SK-N-SH (cell line): ENCODE measurements at regions not wholly inside any gene's neighbourhood (a gene's known extent, or its start where the extent isn't known, plus 50 kb on each side); places are given as distances from the start of the nearest gene placed in this dataset.
A peak's percentile ranks its signal among the peaks of the same experiment; 100 is the strongest.

Source experiments
- CTCF ChIA-PET: fragments of 300-600, 350-600 bp; formaldehyde crosslinking; extraction: SDS; loops from one replicate; lab custom pipeline; 2021; lab: Yijun Ruan, JAX
- POLR2A ChIA-PET: fragments of 350-600 bp; sonication (Branson Sonifier 250); formaldehyde crosslinking; extraction: SDS; loops from one replicate; lab custom pipeline; 2020; ENCODE audit warnings: antibody characterized with exemption, inconsistent platforms; lab: Yijun Ruan, JAX
- DNase-seq: peaks from one replicate; pipeline ENCODE4 v3.0.0; 2012
- H2AFZ ChIP-seq: fragments of 200-600 bp; sonication (generic); 2 replicates; pipeline ENCODE4 v1.8.1; 2016; ENCODE audit warnings: antibody characterized with exemption, mild to moderate bottlenecking, low read depth
- H3F3A ChIP-seq: fragments of 200-600 bp; sonication (generic); replicated peaks from 2 replicates; pipeline ENCODE3; 2016; ENCODE audit warnings: antibody characterized with exemption, mild to moderate bottlenecking; ENCODE audit not compliant: insufficient read depth
- H3K27ac ChIP-seq, 2 experiments: fragments of 200-500 bp in 1 of 2; fragments of 200-600 bp in 1 of 2; sonication (Bioruptor generic) in 1 of 2; sonication (generic), shearing (Covaris generic) in 1 of 2; 2 replicates each; pipeline versions ENCODE4 v1.5.1 to v1.6.1; 2014 to 2016; ENCODE audit warnings: low read depth in 2 of 2, inconsistent platforms in 1 of 2, low read length in 1 of 2, mild to moderate bottlenecking in 1 of 2, mixed read lengths in 1 of 2
- H3K27me3 ChIP-seq: fragments of 200-600 bp; sonication (generic), shearing (Covaris generic); 2 replicates; pipeline ENCODE4 v1.6.1; 2016; ENCODE audit warnings: mixed run types; ENCODE audit not compliant: insufficient read depth
- H3K36me3 ChIP-seq, 2 experiments: fragments of 200-500 bp in 1 of 2; fragments of 200-600 bp in 1 of 2; sonication (Bioruptor generic) in 1 of 2; sonication (generic) in 1 of 2; replicated peaks in 1 of 2; 2 replicates each; pipeline versions ENCODE3 to v1.5.1; 2014 to 2016; ENCODE audit warnings: low read length in 1 of 2, mild to moderate bottlenecking in 1 of 2; ENCODE audit not compliant: insufficient read depth in 2 of 2, control insufficient read depth in 1 of 2
- H3K4me1 ChIP-seq, 2 experiments: fragments of 200-500 bp in 1 of 2; fragments of 200-600 bp in 1 of 2; sonication (Bioruptor generic) in 1 of 2; sonication (generic), shearing (Covaris generic) in 1 of 2; 2 replicates each; pipeline versions ENCODE4 v1.5.1 to v1.6.1; 2014 to 2016; ENCODE audit warnings: low read depth in 1 of 2, low read length in 1 of 2, mixed run types in 1 of 2; ENCODE audit not compliant: insufficient read depth in 2 of 2, control insufficient read depth in 1 of 2
- H3K4me2 ChIP-seq: fragments of 200-600 bp; sonication (generic), shearing (Covaris generic); 2 replicates; pipeline ENCODE4 v1.6.1; 2017; ENCODE audit warnings: mixed run types
- H3K4me3 ChIP-seq, 2 experiments: fragments of 200-500 bp in 1 of 2; fragments of 200-600 bp in 1 of 2; sonication (Bioruptor generic) in 1 of 2; sonication (generic), shearing (Covaris generic) in 1 of 2; 2 replicates each; pipeline versions ENCODE4 v1.5.1 to v1.8.1; 2014 to 2016; ENCODE audit warnings: low read depth in 2 of 2, inconsistent platforms in 1 of 2, low read length in 1 of 2, mild to moderate bottlenecking in 1 of 2, mixed read lengths in 1 of 2, moderate library complexity in 1 of 2
- H3K79me2 ChIP-seq: fragments of 200-600 bp; sonication (generic); 2 replicates; pipeline ENCODE4 v1.8.1; 2017; ENCODE audit warnings: mild to moderate bottlenecking; ENCODE audit not compliant: insufficient read depth
- H3K9ac ChIP-seq: fragments of 200-600 bp; sonication (generic); 2 replicates; pipeline ENCODE4 v1.6.1; 2017; ENCODE audit warnings: mixed run types
- H3K9me2 ChIP-seq: fragments of 200-600 bp; sonication (generic); 2 replicates; pipeline ENCODE4 v1.6.1; 2017; ENCODE audit warnings: mixed run types
- H3K9me3 ChIP-seq: fragments of 200-600 bp; sonication (generic); 2 replicates; pipeline ENCODE4 v1.6.1; 2017; ENCODE audit warnings: mixed run types, mild to moderate bottlenecking, moderate library complexity
- H4K20me1 ChIP-seq: fragments of 200-600 bp; sonication (generic); 2 replicates; pipeline ENCODE4 v1.6.1; 2017; ENCODE audit warnings: mild to moderate bottlenecking, mixed run types; ENCODE audit not compliant: insufficient read depth
- CHD2 ChIP-seq: fragments of 150-350 bp; IDR thresholded peaks from 2 replicates; pipeline ENCODE4 v1.6.1; 2018; ENCODE audit warnings: low read length; ENCODE audit not compliant: partially characterized antibody
- EP300 ChIP-seq, 2 experiments: IDR thresholded peaks; 2 replicates each; pipeline versions ENCODE4 v1.4.0 to v1.6.1; 2012; ENCODE audit warnings: borderline replicate concordance in 1 of 2, low read depth in 1 of 2, low read length in 1 of 2
- FOSL2 ChIP-seq: IDR thresholded peaks from 2 replicates; pipeline ENCODE4 v1.4.0; 2012; ENCODE audit warnings: low read depth, mild to moderate bottlenecking, moderate library complexity, borderline replicate concordance
- JUND ChIP-seq: IDR thresholded peaks from 2 replicates; pipeline ENCODE4 v1.4.0; 2012
- MAX ChIP-seq: IDR thresholded peaks from 2 replicates; pipeline ENCODE4 v1.4.0; 2012; ENCODE audit warnings: low read depth
- MEF2A ChIP-seq: IDR thresholded peaks from 2 replicates; pipeline ENCODE4 v1.4.0; 2012; ENCODE audit warnings: low read depth, borderline replicate concordance
- NFIC ChIP-seq: IDR thresholded peaks from 2 replicates; pipeline ENCODE4 v1.4.0; 2012; ENCODE audit warnings: borderline replicate concordance
- NRF1 ChIP-seq: IDR thresholded peaks from 2 replicates; pipeline ENCODE4 v1.6.1; 2012; ENCODE audit warnings: low read depth, mild to moderate bottlenecking, low read length
- PBX3 ChIP-seq: IDR thresholded peaks from 2 replicates; pipeline ENCODE4; 2012
- POLR2AphosphoS5 ChIP-seq: IDR thresholded peaks from 2 replicates; pipeline ENCODE4 v1.6.1; 2012; ENCODE audit warnings: low read depth, low read length
- RAD21 ChIP-seq: IDR thresholded peaks from 2 replicates; pipeline ENCODE4 v1.6.1; 2012; ENCODE audit warnings: mild to moderate bottlenecking, low read length
- RXRA ChIP-seq: IDR thresholded peaks from 2 replicates; pipeline ENCODE4 v1.4.0; 2012; ENCODE audit warnings: low read depth, mild to moderate bottlenecking, borderline replicate concordance
- SMC3 ChIP-seq: IDR thresholded peaks from 2 replicates; pipeline ENCODE4 v1.6.1; 2012; ENCODE audit warnings: low read depth, low read length, improper control_type of control experiment
- TAF1 ChIP-seq: IDR thresholded peaks from 2 replicates; pipeline ENCODE4 v1.6.1; 2012; ENCODE audit warnings: low read depth, mild to moderate bottlenecking, low read length, moderate library complexity, borderline replicate concordance
- TCF12 ChIP-seq: IDR thresholded peaks from 2 replicates; pipeline ENCODE4 v1.4.0; 2012
- TEAD4 ChIP-seq: IDR thresholded peaks from 2 replicates; pipeline ENCODE4 v1.4.0; 2012; ENCODE audit warnings: mild to moderate bottlenecking, borderline replicate concordance; ENCODE audit not compliant: insufficient read depth
- USF2 ChIP-seq: fragments of 150-350 bp; IDR thresholded peaks from 2 replicates; pipeline ENCODE4 v1.6.1; 2017; ENCODE audit warnings: antibody characterized with exemption, low read length, low read depth, borderline replicate concordance
- ZBTB33 ChIP-seq: IDR thresholded peaks from 2 replicates; pipeline ENCODE4 v1.4.0; 2012; ENCODE audit warnings: low read depth, borderline replicate concordance
- WGBS: methylation state at CpG from one replicate; pipeline ENCODE4 v1.1.6; 2017; ENCODE audit warnings: low lambda C conversion rate; 5-methylcytosine and 5-hydroxymethylcytosine counted together

GRCh38 chr7:80333040-80333439, 178.8 kb downstream of the GNAT3 start:
- Histone ChIP-seq H3K4me1 (peaks cover 0 to 4% of the 10 kb centered on the region in 2 experiments; a peak in 1 of 4 replicates), H3K9ac (no peak overlapping the region), H3K4me3 (no peak overlapping the region), H3K36me3 (peaks cover 0 to 2% of the 10 kb centered on the region in 2 experiments), H3K4me2 (no peak overlapping the region), H2AFZ (no peak overlapping the region), H3F3A (peaks cover 13% of the 10 kb centered on the region), H4K20me1 (no peaks in the 10 kb centered on the region), H3K79me2 (no peaks in the 10 kb centered on the region), H3K9me3 (no peaks in the 10 kb centered on the region; the same call in 1 of the 2 replicates), H3K9me2 (no peaks in the 10 kb centered on the region), H3K27ac (no peak overlapping the region), H3K27me3 (no peaks in the 10 kb centered on the region)
- no peak for DNase-seq
- TF ChIP-seq TAF1 (no peak), POLR2AphosphoS5 (no peak), SMC3 (no peak), TEAD4 (no peak), CHD2 (no peak), ZBTB33 (no peak), RXRA (no peak), NRF1 (no peak), EP300 (IDR thresholded peaks at IDR 0.05; ENCODE audit: borderline replicate concordance in 1 of 2, low read depth in 1 of 2, low read length in 1 of 2) (no peak)
- POLR2A ChIA-PET: no interaction called here
- WGBS: 93% methylated on average over 1 of the region's 1 CpG
- CTCF ChIA-PET: interaction anchor here (2.6 kb wide), 1 partner anchor 15 kb away, joined by 8 read pairs; no protein-coding TSS in a partner anchor

- TF ChIP-seq JUND: peak; percentile 88
- peak; percentile 75 for TF ChIP-seq FOSL2
- peak; percentile 93 for TF ChIP-seq TEAD4
- TF ChIP-seq NFIC: peak; percentile 67; the same call in 1 of the 2 replicates
- TF ChIP-seq MAX: no peak
- TF ChIP-seq RAD21: no peak
- peak; percentile 60; the same call in 1 of the 2 replicates for TF ChIP-seq MEF2A
- 0 out of 2 replicates have a peak, but pooled peaks have one; percentile 25 for TF ChIP-seq RXRA
- no peak for TF ChIP-seq SMC3
- peak in 1 of 2 experiments; percentile 78; a peak in 1 of 4 replicates for TF ChIP-seq EP300 (IDR thresholded peaks at IDR 0.05; ENCODE audit: borderline replicate concordance in 1 of 2, low read depth in 1 of 2, low read length in 1 of 2)
- TF ChIP-seq TCF12: peak; percentile 79
- TF ChIP-seq USF2: no peak
- TF ChIP-seq PBX3: peak; percentile 60
- Histone ChIP-seq H2AFZ (no peak overlapping the region; the same call in 1 of the 2 replicates), H3K9me3 (no peaks in the 10 kb centered on the region; the same call in 1 of the 2 replicates), H4K20me1 (no peaks in the 10 kb centered on the region), H3K9me2 (no peaks in the 10 kb centered on the region), H3K4me1 (peaks cover 0 to 4% of the 10 kb centered on the region in 2 experiments; a peak in 1 of 4 replicates), H3K9ac (no peak overlapping the region), H3K4me3 (no peak overlapping the region), H3K79me2 (no peaks in the 10 kb centered on the region), H3F3A (peaks cover 13% of the 10 kb centered on the region), H3K4me2 (no peak overlapping the region), H3K27ac (no peak overlapping the region), H3K36me3 (peaks cover 0 to 6% of the 10 kb centered on the region in 2 experiments), H3K27me3 (no peaks in the 10 kb centered on the region)
- CTCF ChIA-PET: interaction anchor here (0.6 kb wide), 1 partner anchor 78 kb away, joined by 4 read pairs; no protein-coding TSS in a partner anchor
- no peak for DNase-seq
- POLR2A ChIA-PET: no interaction called here
Measured at GRCh38 chr7:80330434-80330833, 181.4 kb downstream of the GNAT3 start.
